Retinal pigment epithelial cell (primary cell): ENCODE measurements at regions not wholly inside any gene's neighbourhood (a gene's known extent, or its start where the extent isn't known, plus 50 kb on each side); places are given as distances from the start of the nearest gene placed in this dataset.

Experiments
- DNase-seq: peaks from one replicate; pipeline ENCODE4 v3.0.0-alpha.2; 2010; ENCODE audit warnings: low read depth
- H3K4me3 ChIP-seq: 2 replicates; pipeline ENCODE4 v1.5.1; 2011; ENCODE audit warnings: mild to moderate bottlenecking, low read length, control low read depth, moderate library complexity
- TF ChIP-seq, protein P1 (sequence below): conservative IDR thresholded peaks from 2 replicates; pipeline ENCODE4 v1.5.1; 2011; ENCODE audit warnings: low read depth, low read length, control low read depth, inconsistent platforms

GRCh38 chr4:156497486-156497885 lies 474.1 kb downstream of the PDGFC start:
- no peak overlapping the region for H3K4me3 ChIP-seq

DNA sequence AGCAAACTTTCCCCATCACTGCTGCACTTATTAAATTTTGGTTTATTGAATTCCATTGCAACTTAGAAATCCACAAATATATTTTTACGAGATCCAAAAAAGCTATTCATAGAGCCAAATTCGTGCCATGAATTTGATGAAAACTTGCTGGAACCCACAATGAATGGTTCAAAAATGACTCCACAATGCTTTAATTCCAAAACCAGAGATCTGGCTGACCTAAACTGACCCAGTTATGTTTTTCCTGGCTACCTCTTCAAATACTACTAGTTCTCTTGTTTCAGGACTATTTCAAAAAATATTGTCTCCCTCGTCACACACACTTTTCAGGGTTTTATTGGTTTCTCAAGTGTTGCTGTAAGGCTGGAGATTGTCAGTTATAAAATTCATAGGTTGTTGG lies 474.8 kb downstream of the PDGFC start:
- H3K4me3 ChIP-seq = no peak overlapping the region
- TF ChIP-seq, protein P1, sequence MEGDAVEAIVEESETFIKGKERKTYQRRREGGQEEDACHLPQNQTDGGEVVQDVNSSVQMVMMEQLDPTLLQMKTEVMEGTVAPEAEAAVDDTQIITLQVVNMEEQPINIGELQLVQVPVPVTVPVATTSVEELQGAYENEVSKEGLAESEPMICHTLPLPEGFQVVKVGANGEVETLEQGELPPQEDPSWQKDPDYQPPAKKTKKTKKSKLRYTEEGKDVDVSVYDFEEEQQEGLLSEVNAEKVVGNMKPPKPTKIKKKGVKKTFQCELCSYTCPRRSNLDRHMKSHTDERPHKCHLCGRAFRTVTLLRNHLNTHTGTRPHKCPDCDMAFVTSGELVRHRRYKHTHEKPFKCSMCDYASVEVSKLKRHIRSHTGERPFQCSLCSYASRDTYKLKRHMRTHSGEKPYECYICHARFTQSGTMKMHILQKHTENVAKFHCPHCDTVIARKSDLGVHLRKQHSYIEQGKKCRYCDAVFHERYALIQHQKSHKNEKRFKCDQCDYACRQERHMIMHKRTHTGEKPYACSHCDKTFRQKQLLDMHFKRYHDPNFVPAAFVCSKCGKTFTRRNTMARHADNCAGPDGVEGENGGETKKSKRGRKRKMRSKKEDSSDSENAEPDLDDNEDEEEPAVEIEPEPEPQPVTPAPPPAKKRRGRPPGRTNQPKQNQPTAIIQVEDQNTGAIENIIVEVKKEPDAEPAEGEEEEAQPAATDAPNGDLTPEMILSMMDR = no peak
- DNase-seq = no peak

More at GRCh38 chr4:156497486-156497885, 474.1 kb downstream of the PDGFC start:
- TF ChIP-seq, protein P1 = no peak
- DNase-seq = no peak

- no peak overlapping the region for H3K4me3 ChIP-seq
- no peak for DNase-seq
- TF ChIP-seq, protein P1 = no peak
These were observed 475.8 kb downstream of the PDGFC start for GRCh38 chr4:156495836-156496235.

DNA sequence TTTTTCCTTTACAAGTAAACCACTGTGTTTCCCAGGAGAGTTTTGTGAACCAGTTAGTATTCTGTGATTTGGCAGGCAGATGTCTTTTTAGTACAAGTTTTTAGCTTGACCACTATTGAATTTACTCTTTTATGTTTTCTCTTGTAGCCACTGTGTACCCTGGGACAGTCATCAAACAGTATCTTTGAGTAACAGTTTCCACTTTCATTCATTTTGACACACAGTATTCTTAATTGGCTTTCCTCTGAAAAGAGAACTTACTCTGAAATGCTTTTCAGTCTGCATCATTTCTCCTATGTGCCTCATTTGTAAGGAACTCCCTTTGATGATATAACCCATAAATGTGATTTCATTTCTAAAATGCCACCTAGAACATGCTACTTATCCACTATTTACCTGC lies 476.5 kb downstream of the PDGFC start:
- TF ChIP-seq, protein P1 = no peak
- no peak for DNase-seq
- H3K4me3 ChIP-seq = no peak overlapping the region

DNA sequence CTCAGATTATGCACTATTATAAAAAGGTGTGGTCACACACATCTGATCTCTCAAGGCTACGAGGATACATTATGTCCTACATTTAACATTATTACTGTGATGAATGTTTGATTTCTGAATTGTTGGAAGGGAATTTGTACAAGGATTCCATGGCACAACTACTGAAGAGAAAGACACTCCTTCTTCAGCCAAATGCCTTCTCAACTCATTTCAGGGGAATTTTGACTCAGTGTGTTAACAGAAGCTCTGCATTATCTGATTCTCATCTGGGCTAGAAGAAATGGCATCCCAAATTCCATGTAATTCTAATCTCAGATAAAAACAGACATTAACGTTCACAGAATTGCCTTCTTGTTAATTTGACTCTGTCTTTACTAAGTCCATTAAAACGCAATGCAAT lies 477.7 kb downstream of the PDGFC start:
- H3K4me3 ChIP-seq = no peak overlapping the region
- TF ChIP-seq, protein P1 = no peak
- DNase-seq = no peak

DNA sequence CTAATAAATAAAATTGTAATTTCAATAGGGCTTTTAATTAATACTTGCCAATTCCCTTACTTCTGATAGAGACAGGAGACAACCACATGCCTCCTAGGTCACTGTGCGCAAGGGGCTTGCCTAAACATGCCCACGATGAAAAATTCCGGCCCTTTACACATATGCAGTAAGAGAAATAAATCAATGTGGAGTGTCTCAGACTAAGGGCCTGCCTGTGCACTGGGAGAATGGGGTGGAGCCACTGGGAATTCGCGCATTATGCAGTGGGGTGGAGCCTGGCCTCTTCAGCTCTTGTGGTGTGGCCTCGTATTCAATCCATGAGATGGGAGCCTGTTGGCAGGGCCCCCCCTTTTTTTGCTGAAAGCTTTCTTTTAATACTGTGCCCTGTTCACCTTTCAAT lies 484.5 kb downstream of the PDGFC start:
- no peak for DNase-seq
- TF ChIP-seq, protein P1 = no peak
- no peak overlapping the region for H3K4me3 ChIP-seq

GRCh38 chr4:156481845-156482244 lies 489.8 kb downstream of the PDGFC start:
- no peak for DNase-seq
- H3K4me3 ChIP-seq = no peak overlapping the region
- TF ChIP-seq, protein P1 = no peak
